Retina (tissue), 1 donor: ENCODE measurements at regions not wholly inside any gene's neighbourhood (a gene's known extent, or its start where the extent isn't known, plus 50 kb on each side); places are given as distances from the start of the nearest gene placed in this dataset.
"Not testable (repeated sequence)": the region's sequence is repeated elsewhere in the genome, so short reads cannot be mapped to it uniquely, and the experiment has no call there.

Source experiments
- DNase-seq: peaks from one replicate; pipeline ENCODE4 v3.0.0-alpha.2; 2016

DNA sequence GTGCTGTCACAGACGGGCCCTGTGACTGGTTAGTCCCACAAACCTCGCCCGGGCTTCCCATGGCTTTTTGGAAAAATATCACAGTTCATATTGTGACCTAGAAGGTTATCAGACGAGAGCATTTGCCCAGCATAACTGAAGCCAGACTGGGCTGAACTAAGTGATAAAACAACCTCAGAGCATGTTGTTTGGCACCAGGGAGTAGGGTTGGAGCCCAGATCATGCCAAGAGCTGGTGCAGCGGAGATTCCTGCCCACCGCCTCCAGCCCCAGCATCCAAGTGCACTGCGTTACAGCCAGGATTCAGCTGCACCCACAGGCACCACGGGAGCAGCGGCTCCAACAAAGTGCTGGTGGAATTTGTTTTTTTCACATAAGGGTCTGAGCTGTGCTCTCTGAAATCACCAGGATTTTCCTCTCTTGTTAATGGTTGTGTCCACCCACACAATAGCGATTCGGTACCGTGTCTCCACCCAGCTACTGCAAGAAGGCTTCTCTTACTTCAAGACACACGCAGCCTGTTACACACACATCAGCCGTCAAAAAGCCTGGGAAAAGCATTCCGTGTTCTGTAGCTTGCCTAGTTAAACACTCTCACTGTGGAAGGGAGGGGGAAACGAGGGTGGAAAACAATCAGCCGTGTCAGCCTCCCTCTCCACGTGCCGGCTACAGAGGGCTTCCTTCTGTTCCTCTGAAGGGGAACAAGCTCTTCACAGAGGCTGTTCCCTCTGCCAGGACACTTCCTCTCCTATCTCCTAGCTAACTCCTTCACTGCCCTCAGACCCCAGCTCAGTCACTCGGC, 273.8 kb downstream of the C16orf95 start:
- DNase-seq: no peak

DNA sequence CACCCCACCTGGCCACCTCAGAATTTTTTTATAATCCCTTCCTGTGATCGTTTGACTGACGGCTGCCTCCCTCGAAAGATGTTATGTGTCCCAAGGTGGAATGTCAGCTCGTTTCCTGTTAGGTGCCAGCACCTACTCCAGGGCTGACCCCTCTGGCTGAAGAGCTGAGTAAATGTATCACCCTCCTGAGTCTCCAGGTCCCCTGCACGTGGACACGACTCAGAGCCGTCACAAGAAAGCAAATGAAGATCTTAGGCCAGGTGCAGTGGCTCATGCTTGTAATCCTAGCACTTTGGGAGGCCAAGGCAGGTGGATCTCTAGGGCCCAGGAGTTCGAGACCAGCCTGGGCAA, 273.2 kb downstream of the C16orf95 start:
- DNase-seq: no peak

DNA sequence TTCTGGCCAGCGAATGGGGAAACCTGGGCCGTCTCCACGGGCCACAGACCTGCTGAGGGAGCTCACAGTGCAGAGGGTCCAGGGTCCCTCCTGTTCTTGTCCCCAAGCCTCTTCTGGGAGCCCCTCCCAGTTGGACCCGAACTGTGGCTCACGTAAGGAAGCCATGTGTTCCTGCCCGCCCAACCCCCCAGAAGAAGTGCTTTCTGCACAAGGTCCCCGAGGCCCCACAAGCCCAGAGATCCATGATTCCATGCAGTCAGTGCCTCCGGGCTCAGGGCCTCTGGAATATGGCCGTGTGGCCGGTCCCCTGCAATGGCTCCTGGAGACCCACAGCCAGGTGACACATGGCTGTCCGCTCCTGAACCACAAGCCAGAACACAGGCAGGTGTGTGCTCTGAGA, 272.4 kb downstream of the C16orf95 start:
- no peak for DNase-seq

DNA sequence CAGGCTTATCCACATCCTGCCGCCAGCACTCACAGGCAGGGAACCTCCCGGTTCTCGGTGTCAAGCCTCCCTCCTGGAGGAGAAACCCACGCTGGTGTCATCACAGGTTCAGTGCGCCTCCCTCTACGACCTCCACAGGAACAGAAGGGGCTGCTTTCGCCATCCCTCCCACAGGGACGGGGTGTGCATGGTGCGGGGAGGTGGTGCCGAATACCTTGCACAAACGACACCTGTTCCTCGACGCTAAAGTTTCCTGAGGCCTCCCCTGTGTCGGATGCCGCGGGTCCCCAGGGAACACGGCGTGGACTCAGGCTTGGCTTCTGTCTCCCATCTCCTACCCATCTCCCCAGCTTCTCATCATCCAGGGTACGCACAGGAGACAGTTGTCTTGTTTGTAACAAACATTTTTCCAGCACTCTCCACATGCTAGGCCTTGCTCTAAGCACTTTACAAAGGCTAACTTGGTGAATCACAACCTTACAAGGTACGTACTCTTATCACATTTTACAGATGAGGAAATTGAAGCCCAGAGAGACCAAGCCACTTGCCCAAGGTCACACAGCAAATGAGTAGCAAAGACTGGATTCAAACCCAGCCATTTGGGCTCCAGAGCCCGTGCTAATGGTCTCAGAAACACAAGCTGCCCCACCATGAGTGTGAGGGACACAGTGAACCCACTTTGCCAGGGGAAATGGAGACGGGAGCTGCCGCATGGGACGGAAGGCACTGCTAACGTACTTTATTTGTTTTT, 271.6 kb downstream of the C16orf95 start:
- no peak for DNase-seq

DNA sequence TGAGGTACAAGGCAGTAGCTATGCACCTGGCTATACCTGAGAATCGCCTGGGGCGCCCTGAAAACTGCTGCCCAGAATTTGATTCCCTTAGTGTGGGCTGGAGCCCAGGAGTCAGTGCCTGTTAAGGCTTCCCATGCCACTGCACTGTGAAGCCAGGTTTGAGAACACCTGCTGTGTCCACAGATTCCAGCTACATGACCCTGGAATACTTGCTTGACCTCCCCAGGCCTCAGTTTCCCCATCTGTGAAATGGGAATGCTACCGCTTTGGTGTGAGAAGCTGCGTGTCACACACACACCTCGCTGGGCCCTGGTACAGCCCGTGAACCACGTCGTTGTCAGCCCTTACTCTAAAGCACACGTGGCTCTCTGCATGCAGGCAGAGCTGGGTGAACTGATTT, 271.0 kb downstream of the C16orf95 start:
- no peak for DNase-seq

DNA sequence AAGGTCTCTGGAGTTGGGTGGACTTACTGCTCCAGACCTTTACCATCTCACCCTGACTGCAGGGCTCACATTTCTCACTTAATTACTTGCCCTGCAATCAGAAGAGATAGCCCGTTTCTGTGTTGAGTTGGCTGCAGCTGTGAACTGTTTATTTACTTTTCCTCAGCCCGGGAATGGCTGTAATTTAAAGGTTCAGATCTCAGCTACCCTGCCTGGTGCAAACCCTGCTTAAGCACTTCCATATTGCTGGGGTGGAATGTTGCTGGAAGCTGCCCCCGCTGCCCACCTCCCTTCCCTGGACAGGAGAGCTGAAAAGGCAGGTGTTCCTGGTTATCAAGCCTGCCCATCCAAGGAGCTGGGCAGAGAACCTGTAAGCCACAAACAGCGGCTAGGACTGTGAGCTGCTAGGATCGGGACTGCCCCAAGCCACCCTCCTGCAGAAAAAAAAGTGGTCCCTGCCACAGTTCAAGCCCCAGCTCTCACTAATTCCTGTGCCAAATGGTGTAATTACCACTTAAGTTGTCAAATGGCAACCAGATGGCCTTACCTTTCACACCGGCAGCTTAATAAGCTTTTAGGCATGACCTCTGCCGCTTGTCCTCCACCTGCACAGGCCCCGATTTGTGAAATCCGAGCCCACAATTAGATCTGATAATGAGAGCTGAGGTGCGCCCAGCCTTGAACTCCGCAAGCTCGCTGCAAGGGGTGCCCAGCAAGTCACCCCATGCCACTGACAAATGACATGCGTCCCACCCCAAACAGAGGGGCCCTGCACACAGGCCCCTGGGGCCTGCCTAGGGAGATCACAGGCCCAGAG, 269.8 kb downstream of the C16orf95 start:
- DNase-seq: no peak

DNA sequence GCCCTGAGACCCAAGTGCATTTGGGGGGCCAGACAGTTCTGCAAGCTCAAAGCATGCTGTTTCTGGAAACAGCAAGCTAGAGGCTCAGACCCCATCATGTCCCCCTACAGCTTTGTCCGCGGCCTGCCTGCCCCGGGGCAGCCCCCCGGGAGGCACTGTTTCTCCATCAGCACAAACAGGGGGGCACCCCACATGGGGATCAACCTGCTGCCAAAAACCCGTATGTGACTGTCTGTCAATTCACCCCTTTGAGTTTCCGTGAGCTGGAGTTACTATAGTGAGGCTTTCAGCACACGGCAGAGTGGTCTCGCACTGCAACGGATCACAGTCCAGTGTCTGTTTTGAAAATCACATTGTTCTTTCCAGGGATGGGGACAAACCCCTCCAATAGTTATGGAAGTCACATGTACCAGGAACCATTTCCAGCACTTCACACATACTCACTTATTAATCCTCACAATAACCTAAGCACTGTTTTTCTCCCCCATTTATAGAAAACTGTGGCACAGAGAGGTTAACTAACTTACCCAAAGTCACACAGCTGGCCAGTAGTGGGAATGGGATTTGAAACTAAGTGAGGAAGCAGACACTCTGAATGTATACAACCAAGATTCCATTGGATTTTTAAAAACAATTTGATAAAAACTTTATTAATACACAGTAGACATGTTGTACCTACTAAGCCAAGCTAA, 269.0 kb downstream of the C16orf95 start:
- DNase-seq: no peak

DNA sequence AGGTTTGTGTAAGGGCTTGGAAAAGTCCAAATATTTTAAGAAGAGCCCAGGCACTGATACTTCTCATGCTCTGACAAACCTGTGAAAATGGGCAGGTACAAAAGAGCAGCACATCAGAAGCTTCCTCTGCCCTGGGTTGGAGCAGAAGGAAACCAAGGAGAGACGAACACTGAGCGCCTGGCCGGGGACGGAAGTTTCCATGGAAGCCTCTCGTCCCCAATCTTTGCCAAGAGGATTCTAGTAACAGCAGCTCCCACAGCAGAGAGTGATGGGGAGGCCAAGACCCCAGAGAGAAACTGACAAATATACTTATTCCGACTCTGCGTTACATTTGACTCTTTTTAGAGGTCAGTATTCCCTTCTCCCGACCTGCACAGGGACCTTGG, 268.5 kb downstream of the C16orf95 start:
- no peak for DNase-seq

DNA sequence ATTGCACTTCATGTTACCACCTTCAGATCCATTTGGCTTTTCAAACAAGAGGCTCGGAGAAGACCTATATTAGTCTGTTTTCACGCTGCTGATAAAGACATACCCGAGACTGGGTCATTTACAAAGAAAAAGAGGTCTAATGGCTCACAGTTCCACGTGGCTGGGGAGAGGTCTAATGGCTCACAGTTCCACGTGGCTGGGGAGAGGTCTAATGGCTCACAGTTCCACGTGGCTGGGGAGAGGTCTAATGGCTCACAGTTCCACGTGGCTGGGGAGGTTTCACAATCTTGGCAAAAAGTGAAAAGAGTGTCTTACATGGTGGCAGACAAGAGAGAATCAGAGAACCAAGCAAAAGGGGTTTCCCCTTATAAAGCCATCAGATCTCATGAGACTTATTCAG, 268.0 kb downstream of the C16orf95 start:
- DNase-seq: not testable (repeated sequence)

DNA sequence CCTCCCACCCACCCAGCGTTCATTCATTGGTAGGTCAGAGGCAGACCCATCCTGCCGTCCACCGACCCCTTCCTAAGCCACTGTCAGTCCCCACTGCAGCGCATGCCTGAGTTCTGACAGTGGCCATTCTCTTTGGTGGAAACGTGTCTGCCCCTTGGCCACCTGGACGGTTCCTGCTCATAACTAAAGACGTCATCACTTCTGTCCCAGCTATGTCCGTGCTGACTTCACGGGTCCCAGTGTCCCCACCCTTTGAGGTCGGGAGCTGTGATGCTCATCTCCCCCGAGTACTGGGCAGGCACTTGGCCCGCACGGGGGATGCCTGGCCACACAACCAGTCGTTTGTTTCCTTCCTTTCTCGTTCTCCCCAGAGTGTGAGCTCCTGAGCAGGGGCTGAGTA, 267.1 kb downstream of the C16orf95 start:
- no peak for DNase-seq

DNA sequence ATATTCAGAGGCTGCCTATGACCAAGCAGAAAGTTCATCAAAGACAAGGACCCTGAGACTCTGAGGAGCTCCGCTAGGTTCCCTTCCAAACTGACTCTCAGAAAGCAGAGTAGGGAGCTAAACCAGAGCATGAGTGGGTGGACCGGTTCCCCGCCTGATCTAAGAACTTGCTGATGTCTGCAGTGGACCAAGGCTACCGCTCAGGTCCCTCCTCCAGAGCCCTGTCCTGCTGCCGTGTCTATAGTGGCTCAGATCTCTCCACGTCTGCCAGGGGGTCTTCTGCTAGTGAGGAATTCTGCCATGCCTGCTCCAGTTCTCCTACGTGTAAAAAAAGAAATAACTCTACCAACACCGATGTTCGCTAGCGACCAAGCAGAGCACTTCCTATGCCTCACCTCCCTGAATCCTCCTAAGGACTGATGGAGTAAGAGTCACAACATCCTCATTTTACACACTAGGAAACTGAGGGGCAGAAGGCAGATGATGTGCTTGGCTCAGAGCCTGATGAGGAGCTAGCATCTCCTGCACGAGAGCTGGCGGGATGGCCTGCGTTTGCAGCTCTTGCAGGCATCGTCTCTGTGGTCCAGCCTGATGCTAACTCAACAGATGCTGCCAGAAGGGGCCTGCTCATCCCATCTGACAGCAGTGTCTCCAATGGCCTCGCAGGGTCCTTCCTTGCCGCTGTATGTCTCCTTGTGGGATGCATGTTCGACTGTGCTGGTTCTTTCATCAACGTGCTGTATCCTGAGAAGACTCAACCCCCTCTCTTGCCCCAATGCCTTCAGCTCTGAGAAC, 265.5 kb downstream of the C16orf95 start:
- no peak for DNase-seq

DNA sequence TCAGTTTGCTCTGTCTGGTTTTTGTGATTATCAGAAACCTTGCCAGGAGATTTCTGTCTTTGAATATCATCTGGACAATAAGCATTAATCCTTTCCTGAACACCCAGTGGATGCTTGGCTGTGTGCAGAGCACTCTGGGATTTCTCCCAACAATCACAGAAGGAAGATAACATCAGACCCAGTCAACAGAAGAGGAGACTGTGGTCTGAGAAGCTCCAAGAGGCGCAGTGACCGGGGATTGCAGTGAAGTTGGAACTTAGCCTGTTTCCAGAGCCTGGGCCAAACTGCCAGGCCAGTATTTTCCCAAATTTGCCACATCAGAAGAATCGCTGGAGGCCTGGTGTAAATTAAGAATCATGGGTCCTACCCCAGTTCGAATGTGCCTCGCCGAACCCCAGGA, 264.7 kb downstream of the C16orf95 start:
- DNase-seq: no peak

DNA sequence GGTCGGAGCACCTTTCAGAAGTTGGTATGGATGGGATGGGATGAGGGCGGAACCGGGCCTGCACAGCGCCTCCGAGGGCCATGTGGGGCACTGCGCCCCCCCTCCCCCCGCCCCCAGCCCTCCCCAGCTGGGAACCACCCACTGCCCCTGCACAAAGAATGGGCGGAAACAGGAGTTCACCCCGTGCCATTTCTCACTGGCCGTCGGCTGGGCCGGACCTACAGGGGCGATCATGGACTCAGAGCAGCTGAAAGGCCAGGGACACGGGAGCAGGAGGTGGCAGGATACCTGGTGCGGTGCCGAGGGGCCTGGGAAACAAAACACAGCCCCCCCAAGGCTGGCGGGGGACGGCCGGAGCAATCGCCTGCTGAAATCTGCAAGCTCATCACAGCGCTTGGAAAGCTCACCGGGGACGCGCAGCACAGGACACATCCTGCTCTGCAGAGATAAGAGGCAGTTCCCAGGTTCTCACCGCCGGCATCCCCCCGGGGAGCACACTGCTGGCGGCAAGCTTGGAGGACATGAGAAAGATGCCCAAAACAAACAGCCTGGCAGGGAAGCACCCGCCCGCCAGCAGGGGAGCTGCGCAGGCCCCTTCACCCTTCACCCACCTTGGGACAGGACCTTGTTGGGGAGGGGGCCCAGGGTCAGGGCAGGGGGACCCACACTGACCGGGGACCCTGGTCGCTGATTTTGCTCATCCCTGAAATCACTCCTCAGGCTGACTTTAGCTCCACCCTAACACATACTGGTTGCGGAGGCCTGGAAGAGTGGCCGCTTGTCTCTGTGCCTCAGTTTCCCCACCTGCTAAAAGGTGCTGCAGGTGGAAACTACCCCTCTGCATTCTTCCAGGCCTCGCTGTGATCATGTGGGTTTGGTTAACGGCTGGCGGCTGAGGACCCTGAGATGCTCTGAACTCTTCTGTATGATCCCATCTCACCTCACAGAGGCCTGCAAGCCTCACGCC, 263.9 kb downstream of the C16orf95 start:
- DNase-seq: no peak

DNA sequence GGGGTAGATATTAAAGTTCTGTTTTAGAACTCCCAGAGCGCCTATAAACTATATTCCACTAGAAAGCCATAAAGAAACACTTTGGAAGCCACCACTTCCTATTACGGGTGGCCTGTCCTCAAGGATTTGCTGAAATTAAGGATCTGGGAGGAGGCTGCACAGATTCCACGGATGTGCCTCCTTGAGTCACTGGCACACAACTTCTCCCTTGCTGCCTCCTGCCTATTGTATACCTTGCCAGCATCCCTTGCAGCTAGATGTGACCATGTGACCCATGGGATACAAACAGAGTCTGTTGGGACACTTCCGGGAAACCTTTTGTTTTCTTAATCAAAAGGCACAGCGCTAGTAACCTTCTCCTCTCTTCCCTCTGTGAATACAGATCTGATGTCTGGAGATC, 263.0 kb downstream of the C16orf95 start:
- no peak for DNase-seq

DNA sequence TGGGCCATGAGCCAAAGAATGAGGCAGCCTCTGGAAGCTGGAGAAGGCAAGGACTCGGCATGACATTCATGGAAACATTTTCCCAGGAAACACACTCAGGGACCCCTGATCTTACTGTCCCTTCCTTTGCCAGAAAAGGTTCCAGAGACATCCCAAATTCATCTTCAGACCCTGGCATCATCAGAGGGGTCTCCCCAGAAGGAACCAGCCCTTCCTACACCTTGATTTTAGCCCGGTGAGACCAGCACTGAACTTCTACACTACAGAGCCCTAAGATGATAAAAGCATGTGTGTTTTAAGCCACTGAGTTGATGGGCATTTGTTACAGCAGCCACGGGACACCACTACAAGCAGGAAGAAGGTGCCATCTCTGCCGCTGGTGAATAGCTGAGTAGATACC, 262.3 kb downstream of the C16orf95 start:
- no peak for DNase-seq

DNA sequence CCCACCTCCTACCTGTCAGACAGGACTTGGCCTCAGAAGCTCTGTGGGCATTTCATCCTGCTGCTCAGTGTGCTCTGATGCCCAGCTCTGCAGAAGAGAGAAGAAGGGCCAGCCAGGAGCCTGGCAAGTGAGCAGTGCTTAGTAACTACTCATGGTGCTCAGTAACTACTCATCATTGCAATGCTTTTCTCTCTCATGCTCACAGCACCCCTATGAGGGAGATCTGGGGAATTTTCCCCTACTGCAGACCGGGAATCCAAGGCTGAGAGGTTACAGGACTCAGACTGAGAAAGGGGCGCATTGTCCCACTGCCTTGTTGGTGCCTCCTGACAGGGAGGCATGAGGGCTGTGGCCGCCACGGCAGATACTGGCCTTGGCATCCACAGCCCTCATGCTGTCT, 261.1 kb downstream of the C16orf95 start:
- no peak for DNase-seq

DNA sequence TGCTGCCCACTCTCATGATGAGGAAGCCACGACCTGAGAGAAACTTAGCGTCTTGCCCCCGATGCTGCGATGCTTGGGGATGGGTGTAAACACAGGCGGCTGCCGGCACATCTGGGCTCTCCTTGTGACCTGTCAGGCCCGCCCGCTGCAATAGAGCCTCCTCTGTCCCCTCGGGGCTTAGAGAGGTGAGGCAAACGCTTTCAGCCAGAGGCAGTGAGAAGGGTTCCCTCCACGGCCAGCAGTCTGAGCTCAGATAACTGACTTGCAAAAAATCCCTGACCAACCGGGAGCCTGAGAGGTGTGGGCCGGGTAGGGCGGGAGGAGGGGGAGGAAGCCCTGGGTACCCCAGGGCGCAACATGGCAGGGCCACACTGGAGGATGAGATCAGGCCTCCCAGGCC, 260.6 kb downstream of the C16orf95 start:
- DNase-seq: no peak

DNA sequence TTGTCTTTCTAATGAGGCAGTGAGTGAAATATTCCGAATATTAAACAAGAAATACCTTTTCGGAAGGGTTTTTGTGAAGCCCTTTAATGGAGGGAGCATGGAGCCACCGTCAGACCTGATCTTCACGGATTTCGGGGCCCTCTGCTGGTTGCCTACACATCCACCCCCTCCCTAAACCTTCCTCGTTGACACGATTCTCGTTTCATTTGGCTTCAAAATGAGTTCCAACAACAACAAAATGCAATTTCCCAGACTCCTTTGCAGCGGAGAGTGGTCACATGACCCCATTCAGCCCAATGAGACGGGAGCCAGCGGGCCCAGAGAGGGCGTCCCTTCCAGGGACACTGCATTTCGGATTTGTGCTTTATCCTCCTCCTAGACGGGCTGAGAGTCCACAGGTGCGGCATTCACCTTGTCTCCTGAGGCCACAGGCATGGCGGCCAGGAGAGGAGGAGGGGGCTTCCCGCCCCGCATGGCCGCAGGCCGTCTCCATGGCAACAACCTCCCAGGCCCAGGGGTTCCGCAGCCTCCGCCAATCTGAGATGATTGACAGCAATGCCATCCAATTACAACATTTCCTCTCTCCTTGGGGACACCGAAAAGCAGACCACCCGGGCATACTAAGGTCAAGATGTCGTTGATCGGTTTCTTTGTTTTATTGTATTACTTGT, 259.8 kb downstream of the C16orf95 start:
- DNase-seq: no peak

DNA sequence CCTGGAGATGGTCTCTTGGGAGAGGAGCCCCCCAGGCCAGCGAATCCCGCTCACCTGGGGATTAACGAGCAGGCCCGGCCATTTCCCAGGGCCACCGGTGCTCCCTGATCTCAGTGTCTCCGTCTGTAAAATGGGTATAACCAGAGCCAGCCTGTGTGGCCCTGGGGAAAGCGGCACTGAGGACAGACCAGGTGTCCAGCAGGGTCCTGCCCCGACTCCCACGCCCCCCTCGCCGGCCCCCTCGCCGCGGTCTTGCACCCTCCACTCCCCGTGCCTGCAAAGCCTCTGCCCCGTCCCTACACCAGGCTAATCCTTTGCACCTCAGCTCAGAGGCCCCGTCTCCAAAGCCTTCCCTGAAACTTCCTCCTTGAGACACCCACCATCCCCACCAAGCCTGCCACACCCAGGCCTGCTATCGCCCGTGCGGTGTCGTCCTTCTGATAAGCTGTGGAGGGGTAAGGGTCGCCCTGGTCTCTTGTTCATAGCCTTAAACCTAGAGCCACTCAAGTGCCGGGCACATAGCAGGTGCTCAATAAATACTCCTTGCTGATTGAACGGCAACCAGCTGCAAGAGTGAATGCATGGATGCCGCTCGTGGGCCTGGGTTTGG, 259.1 kb downstream of the C16orf95 start:
- DNase-seq: no peak

DNA sequence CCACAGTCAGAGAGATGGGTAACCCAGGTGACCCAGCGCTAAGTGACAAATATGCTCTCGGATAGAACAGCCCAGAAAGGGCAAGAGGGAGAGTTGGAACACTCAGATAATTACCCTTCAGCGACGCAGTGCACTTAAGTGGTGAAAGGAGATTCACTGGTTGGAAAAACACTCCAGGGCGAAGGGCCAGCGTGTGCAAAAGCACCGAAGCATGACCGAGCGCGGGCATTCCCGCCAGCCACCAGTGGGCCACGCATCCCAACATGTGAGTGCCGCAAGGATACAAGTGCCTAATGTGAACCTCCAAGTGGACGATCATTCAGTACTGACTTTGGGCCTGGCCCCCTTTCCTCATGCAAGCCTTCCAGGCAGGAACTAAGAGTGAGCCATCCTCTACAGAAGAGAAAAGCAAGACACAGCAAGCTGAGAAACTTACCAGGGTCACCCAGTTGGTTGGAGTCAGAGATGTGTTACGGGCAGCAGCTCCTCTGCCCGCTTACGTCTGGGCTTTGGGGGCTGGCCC, 258.4 kb downstream of the C16orf95 start:
- DNase-seq: no peak
